Smooth muscle cell (in vitro differentiated cells): ENCODE measurements at regions not wholly inside any gene's neighbourhood (a gene's known extent, or its start where the extent isn't known, plus 50 kb on each side); places are given as distances from the start of the nearest gene placed in this dataset.

ENCODE experiments used
- DNase-seq: peaks from one replicate; lab custom pipeline; 2025; ENCODE audit not compliant: unreplicated experiment; lab: John Stamatoyannopoulos, UW
- H2AFZ ChIP-seq: fragments of 200-600 bp; sonication (generic); 2 replicates; pipeline ENCODE4 v1.6.0; 2016; ENCODE audit warnings: antibody characterized with exemption, low read depth, mild to moderate bottlenecking
- H3F3A ChIP-seq: fragments of 200-600 bp; sonication (generic); 2 replicates; pipeline ENCODE4 v1.6.0; 2017; ENCODE audit warnings: antibody characterized with exemption, low read depth
- H3K27ac ChIP-seq: fragments of 200-600 bp; sonication (generic); 2 replicates; pipeline ENCODE4 v1.5.1; 2016; ENCODE audit warnings: low read depth, mild to moderate bottlenecking
- H3K27me3 ChIP-seq: fragments of 200-600 bp; sonication (generic); 2 replicates; pipeline ENCODE4 v1.6.1; 2016; ENCODE audit warnings: low read depth, mild to moderate bottlenecking
- H3K36me3 ChIP-seq: fragments of 200-600 bp; sonication (generic); 2 replicates; pipeline ENCODE4 v1.5.1; 2016; ENCODE audit warnings: low read depth
- H3K4me1 ChIP-seq: fragments of 200-600 bp; sonication (generic); 2 replicates; pipeline ENCODE4 v1.5.1; 2016; ENCODE audit warnings: low read depth
- H3K4me2 ChIP-seq: fragments of 200-600 bp; sonication (generic); 2 replicates; pipeline ENCODE4 v1.6.0; 2016; ENCODE audit warnings: mild to moderate bottlenecking
- H3K4me3 ChIP-seq: fragments of 200-600 bp; sonication (generic); 2 replicates; pipeline ENCODE4 v1.5.1; 2016; ENCODE audit warnings: mild to moderate bottlenecking
- H3K79me2 ChIP-seq: fragments of 200-600 bp; sonication (generic); 2 replicates; pipeline ENCODE4 v1.6.0; 2016; ENCODE audit warnings: low read depth, mild to moderate bottlenecking
- H3K9ac ChIP-seq: fragments of 200-600 bp; sonication (generic); 2 replicates; pipeline ENCODE4 v1.6.0; 2016; ENCODE audit warnings: low read depth
- H3K9me3 ChIP-seq: fragments of 200-600 bp; sonication (generic); replicated peaks from 2 replicates; pipeline ENCODE4 v1.5.1; 2016; ENCODE audit warnings: low read depth
- H4K20me1 ChIP-seq: fragments of 200-600 bp; sonication (generic); 2 replicates; pipeline ENCODE4 v1.6.0; 2016; ENCODE audit warnings: low read depth
- WGBS: methylation state at CpG from one replicate; pipeline ENCODE4 v1.1.7; 2016; ENCODE audit warnings: low lambda C conversion rate; 5-methylcytosine and 5-hydroxymethylcytosine counted together
- TF ChIP-seq, protein P1 (sequence below): fragments of 200-600 bp; sonication (generic); IDR thresholded peaks from 2 replicates; pipeline ENCODE4 v1.5.1; 2017; ENCODE audit warnings: borderline replicate concordance, mild to moderate bottlenecking, antibody characterized with exemption; ENCODE audit not compliant: insufficient read depth, poor library complexity, severe bottlenecking

DNA sequence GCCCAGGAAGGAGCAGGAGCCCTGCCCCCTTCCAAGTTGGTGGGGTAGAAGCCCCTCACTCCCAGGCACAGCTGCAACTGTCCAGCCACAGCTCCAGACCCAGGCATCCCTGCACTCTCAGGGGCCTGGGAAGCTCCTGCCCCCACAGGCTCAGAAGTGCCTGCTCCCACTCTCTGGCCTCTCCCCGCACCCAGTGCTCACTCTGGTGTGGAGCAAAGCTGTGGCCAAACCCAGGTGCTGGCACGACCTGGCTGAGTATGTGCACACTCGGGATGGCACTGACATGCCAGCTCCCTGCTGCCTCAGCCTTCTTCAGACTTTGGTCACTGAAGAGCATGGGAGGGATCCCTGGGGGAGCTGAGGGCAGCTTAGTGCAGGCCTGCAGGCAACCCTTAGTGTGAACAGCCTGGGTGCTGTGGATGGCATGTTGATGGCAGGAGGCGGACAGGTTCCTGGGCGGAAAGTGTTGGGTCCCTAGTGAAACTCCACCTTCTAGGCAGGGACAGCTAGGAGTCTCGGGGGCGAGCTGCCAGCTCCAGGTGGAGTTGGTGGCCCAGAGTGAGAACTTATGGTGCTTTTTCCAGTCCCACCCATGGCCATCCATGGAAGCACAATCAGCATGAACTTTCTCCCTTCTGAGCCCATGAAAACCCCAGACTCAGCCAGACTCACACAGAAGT lies 489.2 kb upstream of the ROBO2 start:
- Histone ChIP-seq H3K36me3 (no peaks in the 10 kb centered on the region), H3K4me2 (no peak overlapping the region), H3K27ac (no peak overlapping the region), H2AFZ (no peak overlapping the region), H3K4me3 (no peak overlapping the region), H3K4me1 (no peaks in the 10 kb centered on the region), H3K79me2 (no peaks in the 10 kb centered on the region), H3K9me3 (no peaks in the 10 kb centered on the region), H3K9ac (no peak overlapping the region), H3K27me3 (no peaks in the 10 kb centered on the region), H4K20me1 (no peaks in the 10 kb centered on the region), H3F3A (no peaks in the 10 kb centered on the region)
- TF ChIP-seq, protein P1, sequence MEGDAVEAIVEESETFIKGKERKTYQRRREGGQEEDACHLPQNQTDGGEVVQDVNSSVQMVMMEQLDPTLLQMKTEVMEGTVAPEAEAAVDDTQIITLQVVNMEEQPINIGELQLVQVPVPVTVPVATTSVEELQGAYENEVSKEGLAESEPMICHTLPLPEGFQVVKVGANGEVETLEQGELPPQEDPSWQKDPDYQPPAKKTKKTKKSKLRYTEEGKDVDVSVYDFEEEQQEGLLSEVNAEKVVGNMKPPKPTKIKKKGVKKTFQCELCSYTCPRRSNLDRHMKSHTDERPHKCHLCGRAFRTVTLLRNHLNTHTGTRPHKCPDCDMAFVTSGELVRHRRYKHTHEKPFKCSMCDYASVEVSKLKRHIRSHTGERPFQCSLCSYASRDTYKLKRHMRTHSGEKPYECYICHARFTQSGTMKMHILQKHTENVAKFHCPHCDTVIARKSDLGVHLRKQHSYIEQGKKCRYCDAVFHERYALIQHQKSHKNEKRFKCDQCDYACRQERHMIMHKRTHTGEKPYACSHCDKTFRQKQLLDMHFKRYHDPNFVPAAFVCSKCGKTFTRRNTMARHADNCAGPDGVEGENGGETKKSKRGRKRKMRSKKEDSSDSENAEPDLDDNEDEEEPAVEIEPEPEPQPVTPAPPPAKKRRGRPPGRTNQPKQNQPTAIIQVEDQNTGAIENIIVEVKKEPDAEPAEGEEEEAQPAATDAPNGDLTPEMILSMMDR = no peak
- WGBS = 94% methylated on average over 7 of the region's 7 CpGs
- DNase-seq = no peak

DNA sequence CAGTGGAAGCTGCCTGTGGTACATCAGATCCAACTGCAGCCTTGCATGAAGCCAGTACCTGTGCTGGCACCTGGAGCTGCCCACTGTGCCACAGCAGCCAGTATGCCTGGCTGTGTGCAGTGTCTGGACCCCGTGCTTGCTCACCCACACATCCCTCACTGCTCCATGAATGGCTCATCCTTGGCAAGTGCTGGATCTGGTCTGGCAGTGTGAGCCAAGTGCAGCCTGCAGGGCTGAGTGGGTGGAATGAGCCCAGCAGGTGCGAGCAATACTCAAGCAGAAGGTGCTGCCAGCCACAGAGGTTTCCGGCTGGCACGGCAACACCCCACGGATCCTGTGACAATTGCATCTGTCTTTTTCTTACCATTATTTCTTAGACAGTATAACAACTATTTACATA lies 488.2 kb upstream of the ROBO2 start:
- TF ChIP-seq, protein P1 = no peak
- no peaks in the 10 kb centered on the region for H4K20me1 ChIP-seq
- H3K9ac ChIP-seq = no peak overlapping the region
- H3K27ac ChIP-seq = no peak overlapping the region
- H3K4me2 ChIP-seq = no peak overlapping the region
- H3K9me3 ChIP-seq = no peaks in the 10 kb centered on the region
- H3K36me3 ChIP-seq = no peaks in the 10 kb centered on the region
- no peaks in the 10 kb centered on the region for H3F3A ChIP-seq
- no peak for DNase-seq
- 92% methylated on average over 5 of the region's 5 CpGs for whole genome bisulfite sequencing
- no peaks in the 10 kb centered on the region for H3K79me2 ChIP-seq
- H3K4me1 ChIP-seq = no peaks in the 10 kb centered on the region
- no peak overlapping the region for H2AFZ ChIP-seq
- H3K4me3 ChIP-seq = no peak overlapping the region
- H3K27me3 ChIP-seq = no peaks in the 10 kb centered on the region

DNA sequence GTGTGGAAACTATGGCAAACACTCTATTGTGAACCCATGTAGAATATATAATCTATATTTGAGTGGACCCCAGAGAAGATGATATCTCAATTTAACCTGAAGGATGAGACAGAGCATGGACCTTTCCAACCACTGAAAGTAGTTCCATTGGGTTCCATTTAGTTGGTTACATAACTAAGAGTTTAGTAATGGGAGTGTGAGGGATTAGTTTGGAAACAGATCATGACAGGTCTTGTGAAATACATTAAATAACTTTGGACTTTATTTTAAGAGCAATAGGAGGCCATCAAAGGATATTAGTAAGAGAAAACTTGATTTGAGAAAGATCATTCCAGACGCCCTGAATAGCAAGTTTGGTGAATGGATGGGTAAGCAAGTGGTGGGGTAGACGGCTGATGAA lies 487.2 kb upstream of the ROBO2 start:
- DNase-seq = no peak
- Histone ChIP-seq H3K9ac (no peak overlapping the region), H3K36me3 (no peaks in the 10 kb centered on the region), H3K4me1 (no peaks in the 10 kb centered on the region), H4K20me1 (no peaks in the 10 kb centered on the region), H2AFZ (no peak overlapping the region), H3K9me3 (no peaks in the 10 kb centered on the region), H3K27me3 (no peaks in the 10 kb centered on the region), H3F3A (no peaks in the 10 kb centered on the region), H3K4me2 (no peak overlapping the region), H3K79me2 (no peaks in the 10 kb centered on the region), H3K4me3 (no peak overlapping the region), H3K27ac (no peak overlapping the region)
- 84% methylated on average over 2 of the region's 2 CpGs for WGBS
- TF ChIP-seq, protein P1 = no peak

- Histone ChIP-seq H3K4me1 (no peaks in the 10 kb centered on the region), H2AFZ (no peak overlapping the region), H3K4me2 (no peak overlapping the region), H3K27me3 (no peaks in the 10 kb centered on the region), H3K9me3 (no peaks in the 10 kb centered on the region), H3K36me3 (no peaks in the 10 kb centered on the region), H3K9ac (no peak overlapping the region), H3F3A (no peaks in the 10 kb centered on the region), H3K79me2 (no peaks in the 10 kb centered on the region), H3K4me3 (no peak overlapping the region), H3K27ac (no peak overlapping the region), H4K20me1 (no peaks in the 10 kb centered on the region)
- TF ChIP-seq, protein P1 = no peak
- DNase-seq = no peak
- WGBS = 54% methylated on average over 2 of the region's 2 CpGs
Observed at GRCh38 chr3:76554707-76555106, 485.2 kb upstream of the ROBO2 start.
